ENCODE measurements at regions not wholly inside any gene's neighbourhood (a gene's known extent, or its start where the extent isn't known, plus 50 kb on each side); places are given as distances from the start of the nearest gene placed in this dataset.

DNA sequence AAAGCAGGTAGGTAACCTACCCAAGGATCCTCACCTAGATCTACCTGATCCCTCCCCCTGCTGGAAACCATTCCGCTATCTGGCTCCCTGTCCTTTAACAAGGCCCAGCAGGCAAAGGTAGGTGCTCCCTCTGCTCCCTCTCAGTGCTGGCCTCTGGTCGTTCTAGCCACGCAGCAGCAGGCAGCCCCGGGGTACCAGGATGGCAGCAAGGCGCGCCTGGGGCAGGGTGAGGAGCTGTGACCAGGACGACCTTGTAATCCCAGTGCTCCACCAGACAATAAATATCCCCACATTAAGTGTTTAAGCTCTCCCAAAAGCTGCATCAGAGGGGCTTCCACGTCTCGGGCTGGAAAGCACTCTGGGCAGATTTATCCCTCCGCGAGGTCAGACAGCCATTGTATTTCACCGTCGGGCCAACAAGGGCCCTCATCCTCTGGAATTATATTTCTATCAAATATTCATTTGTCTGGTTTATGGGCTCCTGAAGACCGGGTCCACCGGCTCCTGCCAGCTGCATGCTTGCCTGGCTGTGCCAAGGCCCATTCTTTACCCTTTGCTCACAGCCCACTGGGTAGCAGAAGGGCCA is 81.3 kb downstream of the CHST1 start:
- Mint-ChIP-seq H3K36me3 (ENCODE audit: low read depth) (no peaks in the 10 kb centered on the region), H3K27me3 (ENCODE audit: insufficient read depth) (peaks cover 24% of the 10 kb centered on the region), H3K27ac (no peak overlapping the region), H3K9me3 (no peaks in the 10 kb centered on the region), H3K4me1 (ENCODE audit: low read depth) (no peaks in the 10 kb centered on the region), H3K4me3 (no peak overlapping the region)
- no peak for TF ChIP-seq CTCF (IDR thresholded peaks at IDR 0.05)
- no peak for DNase-seq

DNA sequence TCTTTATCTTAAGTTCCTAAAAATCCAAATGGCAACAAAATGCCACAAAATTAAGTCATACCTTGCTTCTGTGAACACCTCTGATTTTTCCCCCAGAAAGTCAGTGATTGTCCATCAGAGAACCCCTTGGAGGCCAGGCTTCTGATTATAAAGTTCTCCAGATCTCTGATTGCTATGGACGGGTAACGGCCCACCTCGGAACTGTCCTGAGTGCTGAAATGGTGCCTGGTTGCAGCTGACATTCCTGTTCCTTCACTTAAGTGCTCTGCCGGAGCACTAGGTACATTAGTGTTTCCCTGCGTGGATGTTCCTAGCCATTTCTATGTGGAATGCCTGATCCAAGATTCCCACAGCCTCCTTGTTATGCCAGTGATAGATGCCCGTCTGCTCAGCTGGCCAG is 85.0 kb downstream of the CHST1 start:
- H3K36me3 Mint-ChIP-seq (ENCODE audit: low read depth), result no peaks in the 10 kb centered on the region
- peaks cover 27% of the 10 kb centered on the region for H3K27me3 Mint-ChIP-seq (ENCODE audit: insufficient read depth)
- no peak for TF ChIP-seq CTCF (IDR thresholded peaks at IDR 0.05)
- H3K9me3 Mint-ChIP-seq, result no peaks in the 10 kb centered on the region
- H3K4me3 Mint-ChIP-seq, result no peak overlapping the region
- no peak for DNase-seq
- H3K27ac Mint-ChIP-seq, result no peak overlapping the region
- peaks cover 9% of the 10 kb centered on the region for H3K4me1 Mint-ChIP-seq (ENCODE audit: low read depth)

DNA sequence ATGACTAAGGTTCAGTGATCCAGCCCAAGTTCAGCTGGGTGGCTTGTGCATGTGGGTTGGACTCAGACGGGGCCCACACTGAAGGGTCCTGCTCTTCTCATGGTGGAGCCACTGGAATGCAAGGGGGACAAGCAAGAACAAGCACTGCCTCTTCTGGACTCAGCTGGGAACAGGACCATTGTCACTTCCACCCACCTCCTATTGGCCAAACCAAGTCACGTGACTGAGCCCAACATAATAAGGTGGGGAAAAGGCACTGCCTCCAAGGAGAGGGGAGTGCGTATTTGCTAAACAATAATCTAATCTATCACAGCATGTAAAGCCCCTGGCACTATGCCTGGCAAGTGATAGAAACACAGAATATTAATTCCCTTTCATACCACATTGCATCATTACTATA is 87.1 kb downstream of the CHST1 start:
- H3K27me3 Mint-ChIP-seq (ENCODE audit: insufficient read depth), result peaks cover 33% of the 10 kb centered on the region
- H3K4me1 Mint-ChIP-seq (ENCODE audit: low read depth), result peaks cover 9% of the 10 kb centered on the region

DNA sequence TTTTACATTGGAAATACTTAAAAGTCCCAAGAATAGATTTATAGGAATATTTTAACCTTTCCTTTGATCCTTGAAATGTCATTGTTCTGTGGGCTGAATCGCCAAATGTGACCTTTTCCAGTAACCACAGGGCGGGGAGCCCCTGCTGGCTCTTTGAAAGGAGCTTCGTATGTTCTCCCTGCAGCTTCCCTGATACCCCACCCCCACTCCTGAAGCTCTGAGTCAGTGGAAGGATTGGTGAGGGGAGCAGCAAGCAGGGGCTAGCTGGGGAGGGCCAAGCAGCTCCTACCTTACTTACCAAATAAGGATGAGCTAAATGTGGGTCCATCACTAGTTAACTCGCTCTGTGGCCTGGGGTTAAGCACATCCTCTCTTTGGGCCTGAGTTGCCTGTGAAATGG is 87.7 kb downstream of the CHST1 start:
- no peak overlapping the region for H3K4me3 Mint-ChIP-seq
- H3K9me3 Mint-ChIP-seq, result no peaks in the 10 kb centered on the region
- H3K4me1 Mint-ChIP-seq (ENCODE audit: low read depth), result peaks cover 9% of the 10 kb centered on the region

More for the DNA sequence above, 87.1 kb downstream of the CHST1 start:
- no peak for TF ChIP-seq CTCF (IDR thresholded peaks at IDR 0.05)
- Mint-ChIP-seq H3K27ac (no peak overlapping the region), H3K4me3 (no peak overlapping the region), H3K36me3 (ENCODE audit: low read depth) (no peaks in the 10 kb centered on the region), H3K9me3 (no peaks in the 10 kb centered on the region)
- DNase-seq, result no peak

DNA sequence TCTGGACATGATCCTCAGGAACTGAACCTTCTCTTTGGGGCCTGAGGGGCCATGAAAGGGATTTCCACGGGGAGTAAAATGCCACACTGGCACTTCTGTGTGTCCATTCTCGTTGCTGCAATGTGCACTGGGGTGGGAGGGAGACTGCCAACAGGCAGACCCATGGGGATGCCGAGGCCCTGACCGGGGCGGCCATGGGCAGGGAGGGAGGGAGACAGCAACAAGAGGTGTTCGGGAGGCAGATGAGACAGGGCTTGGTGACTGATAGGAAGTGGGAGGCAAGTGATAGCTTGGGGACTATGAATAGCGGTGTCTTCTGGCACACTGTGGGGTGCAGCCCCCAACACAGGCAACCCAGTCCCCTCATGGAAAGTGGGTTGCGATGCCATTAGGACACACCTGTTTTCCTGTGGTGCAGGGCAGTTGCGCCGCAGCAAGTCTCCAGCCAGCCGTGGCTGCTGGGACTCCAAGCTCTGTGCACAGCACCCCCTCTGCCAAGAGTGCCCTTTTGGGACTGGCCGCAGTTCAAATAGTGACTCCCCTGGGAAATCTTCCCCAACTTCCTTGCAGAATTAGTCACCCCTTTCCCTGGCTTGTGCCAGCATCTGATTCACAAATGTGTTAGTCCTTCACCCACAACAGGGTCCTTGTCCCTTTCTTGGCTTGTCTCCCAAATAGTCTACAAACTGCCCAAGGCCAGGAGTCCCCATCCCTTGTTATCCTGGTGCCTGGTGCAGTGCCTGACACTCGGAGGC is 88.8 kb downstream of the CHST1 start:
- Mint-ChIP-seq H3K4me3 (no peak overlapping the region), H3K4me1 (ENCODE audit: low read depth) (peaks cover 9% of the 10 kb centered on the region), H3K9me3 (no peaks in the 10 kb centered on the region), H3K36me3 (ENCODE audit: low read depth) (no peaks in the 10 kb centered on the region), H3K27ac (no peak overlapping the region), H3K27me3 (ENCODE audit: insufficient read depth) (peaks cover 29% of the 10 kb centered on the region)
- TF ChIP-seq CTCF (IDR thresholded peaks at IDR 0.05), result no peak
- DNase-seq, result no peak

More for the DNA sequence above, 87.7 kb downstream of the CHST1 start:
- Mint-ChIP-seq H3K36me3 (ENCODE audit: low read depth) (no peaks in the 10 kb centered on the region), H3K27ac (no peak overlapping the region), H3K27me3 (ENCODE audit: insufficient read depth) (peaks cover 30% of the 10 kb centered on the region)
- no peak for TF ChIP-seq CTCF (IDR thresholded peaks at IDR 0.05)
- no peak for DNase-seq

All from HFFc6 (cell line).